ENCODE measurements at regions not wholly inside any gene's neighbourhood (a gene's known extent, or its start where the extent isn't known, plus 50 kb on each side); places are given as distances from the start of the nearest gene placed in this dataset.

DNA sequence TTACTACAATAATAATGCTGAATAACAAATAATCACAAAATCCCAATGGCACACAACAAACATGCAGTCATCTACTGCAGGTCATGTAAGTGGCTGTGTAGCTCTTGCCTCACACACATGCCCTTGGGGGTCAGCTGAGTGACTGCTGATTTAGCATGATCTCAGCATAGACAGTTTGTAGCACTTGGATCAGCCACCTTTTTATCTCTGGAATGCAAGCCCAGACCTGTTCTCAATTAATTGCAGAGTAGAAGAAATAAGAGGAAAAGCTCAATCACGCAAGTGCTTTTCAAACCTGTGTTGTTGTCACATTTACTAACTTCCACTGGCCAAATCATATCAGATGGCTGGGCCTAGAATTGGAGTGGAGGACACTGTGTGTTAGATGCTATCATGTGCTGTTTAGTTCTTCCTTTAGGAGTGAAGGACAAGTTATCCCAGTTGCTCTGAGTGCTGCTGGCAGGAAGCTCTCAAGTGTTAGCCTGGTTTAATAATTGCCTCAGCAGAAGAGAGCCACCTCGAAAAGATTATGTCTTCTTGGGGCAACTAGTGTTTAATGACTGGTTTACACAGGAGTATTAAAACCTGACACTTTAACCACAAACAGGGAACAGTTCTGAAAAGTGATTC, 128.3 kb upstream of the EPHA5 start:
- H3K4me1 Mint-ChIP-seq (ENCODE audit: low read depth, unreplicated experiment) = no peaks in the 10 kb centered on the region
- no peaks in the 10 kb centered on the region for H3K27me3 Mint-ChIP-seq (ENCODE audit: unreplicated experiment)
- TF ChIP-seq, protein P1, sequence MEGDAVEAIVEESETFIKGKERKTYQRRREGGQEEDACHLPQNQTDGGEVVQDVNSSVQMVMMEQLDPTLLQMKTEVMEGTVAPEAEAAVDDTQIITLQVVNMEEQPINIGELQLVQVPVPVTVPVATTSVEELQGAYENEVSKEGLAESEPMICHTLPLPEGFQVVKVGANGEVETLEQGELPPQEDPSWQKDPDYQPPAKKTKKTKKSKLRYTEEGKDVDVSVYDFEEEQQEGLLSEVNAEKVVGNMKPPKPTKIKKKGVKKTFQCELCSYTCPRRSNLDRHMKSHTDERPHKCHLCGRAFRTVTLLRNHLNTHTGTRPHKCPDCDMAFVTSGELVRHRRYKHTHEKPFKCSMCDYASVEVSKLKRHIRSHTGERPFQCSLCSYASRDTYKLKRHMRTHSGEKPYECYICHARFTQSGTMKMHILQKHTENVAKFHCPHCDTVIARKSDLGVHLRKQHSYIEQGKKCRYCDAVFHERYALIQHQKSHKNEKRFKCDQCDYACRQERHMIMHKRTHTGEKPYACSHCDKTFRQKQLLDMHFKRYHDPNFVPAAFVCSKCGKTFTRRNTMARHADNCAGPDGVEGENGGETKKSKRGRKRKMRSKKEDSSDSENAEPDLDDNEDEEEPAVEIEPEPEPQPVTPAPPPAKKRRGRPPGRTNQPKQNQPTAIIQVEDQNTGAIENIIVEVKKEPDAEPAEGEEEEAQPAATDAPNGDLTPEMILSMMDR (IDR thresholded peaks at IDR 0.05; ENCODE audit: partially characterized antibody, unreplicated experiment) = no peak
- H3K4me3 Mint-ChIP-seq (ENCODE audit: unreplicated experiment) = no peak overlapping the region
- DNase-seq = no peak
- no peak overlapping the region for H3K27ac Mint-ChIP-seq (ENCODE audit: unreplicated experiment)
- no peaks in the 10 kb centered on the region for H3K9me3 Mint-ChIP-seq (ENCODE audit: unreplicated experiment)
- H3K36me3 Mint-ChIP-seq (ENCODE audit: unreplicated experiment) = no peaks in the 10 kb centered on the region

- Mint-ChIP-seq H3K27ac (ENCODE audit: unreplicated experiment) (no peak overlapping the region), H3K36me3 (ENCODE audit: unreplicated experiment) (no peaks in the 10 kb centered on the region), H3K4me3 (ENCODE audit: unreplicated experiment) (no peak overlapping the region), H3K27me3 (ENCODE audit: unreplicated experiment) (peaks cover 2% of the 10 kb centered on the region), H3K9me3 (ENCODE audit: unreplicated experiment) (no peaks in the 10 kb centered on the region), H3K4me1 (ENCODE audit: low read depth, unreplicated experiment) (peaks cover 11% of the 10 kb centered on the region)
- TF ChIP-seq, protein P1 (IDR thresholded peaks at IDR 0.05; ENCODE audit: partially characterized antibody, unreplicated experiment) = no peak
- no peak for DNase-seq
These were observed 121.6 kb upstream of the EPHA5 start for GRCh38 chr4:65791812-65792308.

GRCh38 chr4:65791111-65791811, 121.0 kb upstream of the EPHA5 start:
- H3K27me3 Mint-ChIP-seq (ENCODE audit: unreplicated experiment) = peaks cover 2% of the 10 kb centered on the region
- no peak for DNase-seq
- H3K36me3 Mint-ChIP-seq (ENCODE audit: unreplicated experiment) = no peaks in the 10 kb centered on the region
- H3K27ac Mint-ChIP-seq (ENCODE audit: unreplicated experiment) = no peak overlapping the region
- H3K4me1 Mint-ChIP-seq (ENCODE audit: low read depth, unreplicated experiment) = peaks cover 11% of the 10 kb centered on the region
- no peak overlapping the region for H3K4me3 Mint-ChIP-seq (ENCODE audit: unreplicated experiment)
- TF ChIP-seq, protein P1 (IDR thresholded peaks at IDR 0.05; ENCODE audit: partially characterized antibody, unreplicated experiment) = no peak
- no peaks in the 10 kb centered on the region for H3K9me3 Mint-ChIP-seq (ENCODE audit: unreplicated experiment)

- TF ChIP-seq, protein P1 (IDR thresholded peaks at IDR 0.05; ENCODE audit: partially characterized antibody, unreplicated experiment) = no peak
- no peaks in the 10 kb centered on the region for H3K36me3 Mint-ChIP-seq (ENCODE audit: unreplicated experiment)
- H3K9me3 Mint-ChIP-seq (ENCODE audit: unreplicated experiment) = no peaks in the 10 kb centered on the region
- DNase-seq = no peak
- peaks cover 2% of the 10 kb centered on the region for H3K27me3 Mint-ChIP-seq (ENCODE audit: unreplicated experiment)
- no peak overlapping the region for H3K4me3 Mint-ChIP-seq (ENCODE audit: unreplicated experiment)
- peaks cover 11% of the 10 kb centered on the region for H3K4me1 Mint-ChIP-seq (ENCODE audit: low read depth, unreplicated experiment)
- H3K27ac Mint-ChIP-seq (ENCODE audit: unreplicated experiment) = no peak overlapping the region
These were observed 119.5 kb upstream of the EPHA5 start for GRCh38 chr4:65789805-65790204.

DNA sequence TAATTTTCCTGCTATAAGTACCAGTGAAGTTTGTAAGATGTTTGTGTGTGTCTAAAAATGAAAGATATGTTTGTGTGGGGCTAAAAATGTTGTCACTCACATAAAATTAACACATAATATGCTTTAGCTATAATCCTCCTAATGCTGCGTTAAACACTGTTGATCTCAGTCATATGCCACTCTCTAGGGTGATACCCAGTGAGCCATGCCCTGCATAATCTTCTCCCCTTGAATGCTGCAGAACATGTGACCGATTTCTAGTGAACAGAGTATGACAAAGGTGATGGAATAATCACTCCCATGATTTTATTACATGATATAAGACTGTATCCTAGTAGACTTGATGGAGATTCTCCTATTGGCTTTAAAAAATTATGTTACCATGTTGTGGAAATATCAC, 119.1 kb upstream of the EPHA5 start:
- Mint-ChIP-seq H3K36me3 (ENCODE audit: unreplicated experiment) (no peaks in the 10 kb centered on the region), H3K27ac (ENCODE audit: unreplicated experiment) (no peak overlapping the region), H3K4me3 (ENCODE audit: unreplicated experiment) (no peak overlapping the region), H3K9me3 (ENCODE audit: unreplicated experiment) (no peaks in the 10 kb centered on the region), H3K27me3 (ENCODE audit: unreplicated experiment) (peaks cover 2% of the 10 kb centered on the region), H3K4me1 (ENCODE audit: low read depth, unreplicated experiment) (peaks cover 11% of the 10 kb centered on the region)
- DNase-seq = no peak
- TF ChIP-seq, protein P1 (IDR thresholded peaks at IDR 0.05; ENCODE audit: partially characterized antibody, unreplicated experiment) = no peak
